HL-60 (cell line): ENCODE measurements at regions not wholly inside any gene's neighbourhood (a gene's known extent, or its start where the extent isn't known, plus 50 kb on each side); places are given as distances from the start of the nearest gene placed in this dataset.

Experiments used
- DNase-seq, 2 experiments: peaks; one replicate each; pipeline ENCODE4 v3.0.0-alpha.2; 2010 to 2020; ENCODE audit warnings: low read depth in 1 of 2, low spot score in 1 of 2
- H3K27ac ChIP-seq: fragments of 250-450 bp; sonication (Bioruptor Pico); replicated peaks from 2 replicates; pipeline ENCODE4 v1.5.1; 2020; ENCODE audit warnings: mild to moderate bottlenecking, moderate library complexity
- H3K27me3 ChIP-seq: fragments of 250-450 bp; sonication (Bioruptor Pico); 2 replicates; pipeline ENCODE4 v1.5.1; 2021; ENCODE audit warnings: mild to moderate bottlenecking, moderate library complexity; ENCODE audit not compliant: insufficient read depth, poor library complexity, severe bottlenecking
- H3K4me3 ChIP-seq: replicated peaks from 2 replicates; pipeline ENCODE4 v1.5.1; 2011; ENCODE audit warnings: mild to moderate bottlenecking, control low read depth, low read length; ENCODE audit not compliant: insufficient read depth
- GABPA ChIP-seq: IDR thresholded peaks from 2 replicates; pipeline ENCODE4 v1.6.1; 2012; ENCODE audit warnings: low read depth
- POLR2AphosphoS5 ChIP-seq: IDR thresholded peaks from 2 replicates; pipeline ENCODE4 v1.6.1; 2012; ENCODE audit warnings: low read depth
- SPI1 ChIP-seq: IDR thresholded peaks from 2 replicates; pipeline ENCODE4 v1.6.1; 2012; ENCODE audit warnings: low read depth, mild to moderate bottlenecking, borderline replicate concordance
- TF ChIP-seq, protein P1 (sequence below): IDR thresholded peaks from one replicate; pipeline ENCODE4 v1.5.1; 2011; ENCODE audit warnings: low read length, control low read depth, inconsistent platforms; ENCODE audit not compliant: insufficient read depth
- TF ChIP-seq, protein P2 (sequence below): IDR thresholded peaks from 2 replicates; pipeline ENCODE4 v1.6.1; 2012; ENCODE audit warnings: low read depth; ENCODE audit not compliant: insufficient replicate concordance

DNA sequence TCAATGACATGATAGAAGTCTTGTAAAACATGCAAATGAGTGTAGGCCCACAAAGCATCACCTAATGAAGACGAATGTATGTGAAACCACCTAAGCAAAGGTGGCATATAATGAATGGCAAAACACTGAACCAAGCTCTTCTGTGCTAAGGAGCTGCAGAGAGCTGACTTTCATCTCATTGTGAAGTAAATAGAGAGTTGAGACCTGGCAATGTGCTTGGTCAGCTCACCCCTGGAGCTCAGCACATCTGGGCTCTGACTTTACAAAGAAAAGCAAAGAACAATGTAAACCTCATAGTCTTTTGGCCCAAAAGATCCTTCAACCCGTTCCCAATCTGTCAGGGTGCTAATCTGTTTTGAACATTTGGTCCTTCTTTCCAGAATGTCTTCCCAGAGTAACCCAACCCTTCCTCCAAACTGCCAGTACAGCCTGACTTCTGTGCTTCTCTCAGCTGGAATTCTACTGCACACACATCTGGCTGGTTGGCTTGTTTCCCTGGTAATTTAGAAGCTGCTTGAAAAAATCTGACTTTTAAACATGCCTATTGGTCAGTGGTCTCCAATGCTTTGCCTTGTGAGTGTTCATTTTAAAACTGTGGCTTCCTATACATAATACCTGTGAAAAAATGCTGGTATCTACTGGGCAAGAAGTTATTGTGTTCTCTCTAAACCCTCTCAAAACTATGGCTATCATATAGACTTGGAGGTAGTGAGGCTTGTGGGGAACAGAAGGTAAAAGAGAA lies 101.7 kb downstream of the CD200R1L start:
- Histone ChIP-seq H3K27me3 (no peaks in the 10 kb centered on the region), H3K27ac (no peak overlapping the region), H3K4me3 (no peak overlapping the region)
- DNase-seq: no peak
- no peak for TF ChIP-seq SPI1
- TF ChIP-seq, protein P1, sequence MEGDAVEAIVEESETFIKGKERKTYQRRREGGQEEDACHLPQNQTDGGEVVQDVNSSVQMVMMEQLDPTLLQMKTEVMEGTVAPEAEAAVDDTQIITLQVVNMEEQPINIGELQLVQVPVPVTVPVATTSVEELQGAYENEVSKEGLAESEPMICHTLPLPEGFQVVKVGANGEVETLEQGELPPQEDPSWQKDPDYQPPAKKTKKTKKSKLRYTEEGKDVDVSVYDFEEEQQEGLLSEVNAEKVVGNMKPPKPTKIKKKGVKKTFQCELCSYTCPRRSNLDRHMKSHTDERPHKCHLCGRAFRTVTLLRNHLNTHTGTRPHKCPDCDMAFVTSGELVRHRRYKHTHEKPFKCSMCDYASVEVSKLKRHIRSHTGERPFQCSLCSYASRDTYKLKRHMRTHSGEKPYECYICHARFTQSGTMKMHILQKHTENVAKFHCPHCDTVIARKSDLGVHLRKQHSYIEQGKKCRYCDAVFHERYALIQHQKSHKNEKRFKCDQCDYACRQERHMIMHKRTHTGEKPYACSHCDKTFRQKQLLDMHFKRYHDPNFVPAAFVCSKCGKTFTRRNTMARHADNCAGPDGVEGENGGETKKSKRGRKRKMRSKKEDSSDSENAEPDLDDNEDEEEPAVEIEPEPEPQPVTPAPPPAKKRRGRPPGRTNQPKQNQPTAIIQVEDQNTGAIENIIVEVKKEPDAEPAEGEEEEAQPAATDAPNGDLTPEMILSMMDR: no peak
- TF ChIP-seq GABPA: no peak
- TF ChIP-seq, protein P2, sequence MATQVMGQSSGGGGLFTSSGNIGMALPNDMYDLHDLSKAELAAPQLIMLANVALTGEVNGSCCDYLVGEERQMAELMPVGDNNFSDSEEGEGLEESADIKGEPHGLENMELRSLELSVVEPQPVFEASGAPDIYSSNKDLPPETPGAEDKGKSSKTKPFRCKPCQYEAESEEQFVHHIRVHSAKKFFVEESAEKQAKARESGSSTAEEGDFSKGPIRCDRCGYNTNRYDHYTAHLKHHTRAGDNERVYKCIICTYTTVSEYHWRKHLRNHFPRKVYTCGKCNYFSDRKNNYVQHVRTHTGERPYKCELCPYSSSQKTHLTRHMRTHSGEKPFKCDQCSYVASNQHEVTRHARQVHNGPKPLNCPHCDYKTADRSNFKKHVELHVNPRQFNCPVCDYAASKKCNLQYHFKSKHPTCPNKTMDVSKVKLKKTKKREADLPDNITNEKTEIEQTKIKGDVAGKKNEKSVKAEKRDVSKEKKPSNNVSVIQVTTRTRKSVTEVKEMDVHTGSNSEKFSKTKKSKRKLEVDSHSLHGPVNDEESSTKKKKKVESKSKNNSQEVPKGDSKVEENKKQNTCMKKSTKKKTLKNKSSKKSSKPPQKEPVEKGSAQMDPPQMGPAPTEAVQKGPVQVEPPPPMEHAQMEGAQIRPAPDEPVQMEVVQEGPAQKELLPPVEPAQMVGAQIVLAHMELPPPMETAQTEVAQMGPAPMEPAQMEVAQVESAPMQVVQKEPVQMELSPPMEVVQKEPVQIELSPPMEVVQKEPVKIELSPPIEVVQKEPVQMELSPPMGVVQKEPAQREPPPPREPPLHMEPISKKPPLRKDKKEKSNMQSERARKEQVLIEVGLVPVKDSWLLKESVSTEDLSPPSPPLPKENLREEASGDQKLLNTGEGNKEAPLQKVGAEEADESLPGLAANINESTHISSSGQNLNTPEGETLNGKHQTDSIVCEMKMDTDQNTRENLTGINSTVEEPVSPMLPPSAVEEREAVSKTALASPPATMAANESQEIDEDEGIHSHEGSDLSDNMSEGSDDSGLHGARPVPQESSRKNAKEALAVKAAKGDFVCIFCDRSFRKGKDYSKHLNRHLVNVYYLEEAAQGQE: no peak
- TF ChIP-seq POLR2AphosphoS5: no peak

DNA sequence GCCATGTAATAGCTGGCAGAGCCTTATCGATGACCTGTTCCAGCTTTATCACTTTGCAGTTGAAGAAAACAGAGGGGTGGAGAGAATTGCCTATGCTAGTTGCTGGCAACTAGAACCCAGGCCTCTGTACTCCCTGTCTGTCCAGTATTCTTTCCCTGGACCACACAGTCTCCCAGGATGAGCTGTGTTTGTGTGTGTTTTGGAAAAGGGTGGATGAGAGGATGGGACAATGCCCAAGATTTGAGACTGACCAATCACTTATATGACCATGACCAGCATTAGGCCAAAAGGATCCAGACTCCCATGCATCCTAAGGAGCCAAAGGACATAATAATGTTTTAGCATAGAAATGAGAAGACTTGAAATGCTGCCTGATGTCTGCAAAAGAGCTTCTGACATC lies 102.6 kb downstream of the CD200R1L start:
- Histone ChIP-seq H3K27ac (no peak overlapping the region), H3K4me3 (no peak overlapping the region), H3K27me3 (no peaks in the 10 kb centered on the region)
- DNase-seq: no peak
- TF ChIP-seq, protein P2: no peak
- TF ChIP-seq POLR2AphosphoS5 (no peak), GABPA (no peak), SPI1 (no peak)
- TF ChIP-seq, protein P1: no peak

DNA sequence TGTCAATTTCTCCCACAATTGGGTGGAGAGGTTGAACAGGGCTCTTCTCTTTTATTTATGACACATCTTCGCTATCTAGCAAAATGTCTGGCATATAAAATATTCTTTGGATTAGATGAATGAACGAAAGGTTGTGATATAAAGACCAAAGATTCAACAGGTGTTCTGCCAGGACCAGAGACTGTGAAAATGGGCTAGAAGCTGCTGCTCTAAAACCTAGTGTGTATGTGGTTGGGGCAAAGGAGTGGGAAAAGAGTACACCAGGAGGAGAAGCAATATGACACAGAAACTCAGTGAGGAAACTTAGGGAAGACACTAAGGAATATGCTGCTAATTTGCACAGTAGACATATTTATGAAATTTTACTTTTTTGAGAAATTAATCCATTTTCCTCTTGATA lies 102.0 kb upstream of the CCDC80 start:
- Histone ChIP-seq H3K27me3 (no peaks in the 10 kb centered on the region), H3K27ac (no peak overlapping the region), H3K4me3 (no peak overlapping the region)
- TF ChIP-seq, protein P2: no peak
- TF ChIP-seq POLR2AphosphoS5: no peak
- TF ChIP-seq, protein P1: no peak
- TF ChIP-seq SPI1: no peak
- TF ChIP-seq GABPA: no peak
- no peak for DNase-seq
